OCI-LY1 (cell line): ENCODE measurements at regions not wholly inside any gene's neighbourhood (a gene's known extent, or its start where the extent isn't known, plus 50 kb on each side); places are given as distances from the start of the nearest gene placed in this dataset.

Source experiments
- H2AFZ ChIP-seq: fragments of 200-600 bp; sonication (generic), shearing (Covaris generic); 2 replicates; pipeline ENCODE4 v1.6.0; 2014; ENCODE audit warnings: antibody characterized with exemption, mild to moderate bottlenecking, low read length
- H3F3A ChIP-seq: fragments of 200-600 bp; sonication (generic), shearing (Covaris generic); 2 replicates; pipeline ENCODE4 v1.6.0; 2014; ENCODE audit warnings: mild to moderate bottlenecking, antibody characterized with exemption, low read length, moderate library complexity; ENCODE audit not compliant: insufficient read depth
- H3K27ac ChIP-seq: fragments of 200-600 bp; sonication (generic); 2 replicates; pipeline ENCODE4 v1.5.1; 2014; ENCODE audit warnings: low read length, mixed run types, mild to moderate bottlenecking, low read depth; ENCODE audit not compliant: poor library complexity, severe bottlenecking
- H3K27me3 ChIP-seq: fragments of 200-600 bp; sonication (generic); 2 replicates; pipeline ENCODE4 v1.6.0; 2014; ENCODE audit warnings: antibody characterized with exemption, mild to moderate bottlenecking, low read length, moderate library complexity; ENCODE audit not compliant: insufficient read depth
- H3K36me3 ChIP-seq: fragments of 200-600 bp; sonication (generic); 2 replicates; pipeline ENCODE4 v1.6.1; 2014; ENCODE audit warnings: mild to moderate bottlenecking, antibody characterized with exemption, low read length, moderate library complexity, mixed read lengths; ENCODE audit not compliant: insufficient read depth
- H3K4me1 ChIP-seq: fragments of 200-600 bp; sonication (generic); 2 replicates; pipeline ENCODE4 v1.5.1; 2014; ENCODE audit warnings: mild to moderate bottlenecking, low read length, moderate library complexity; ENCODE audit not compliant: insufficient read depth, severe bottlenecking
- H3K4me2 ChIP-seq: fragments of 200-600 bp; sonication (generic), shearing (Covaris generic); 2 replicates; pipeline ENCODE4 v1.6.1; 2014; ENCODE audit warnings: low read length
- H3K4me3 ChIP-seq: fragments of 200-600 bp; sonication (generic); 2 replicates; pipeline ENCODE4 v1.5.1; 2014; ENCODE audit warnings: low read length, low read depth, mild to moderate bottlenecking, mixed read lengths; ENCODE audit not compliant: poor library complexity, severe bottlenecking
- H3K79me2 ChIP-seq: fragments of 200-600 bp; shearing (Covaris generic); 2 replicates; pipeline ENCODE4 v1.6.1; 2016; ENCODE audit warnings: mixed run types, low read length, mixed read lengths; ENCODE audit not compliant: insufficient read depth
- H3K9ac ChIP-seq: fragments of 200-600 bp; sonication (generic), shearing (Covaris generic); 2 replicates; pipeline ENCODE4 v1.6.1; 2014; ENCODE audit warnings: mild to moderate bottlenecking, low read length, mixed read lengths
- H3K9me2 ChIP-seq: fragments of 200-600 bp; sonication (generic), shearing (Covaris generic); 2 replicates; pipeline ENCODE4 v1.6.1; 2014; ENCODE audit warnings: low read depth, mild to moderate bottlenecking, low read length, mixed read lengths
- H3K9me3 ChIP-seq: fragments of 200-600 bp; shearing (Covaris generic); 2 replicates; pipeline ENCODE4 v1.6.1; 2014; ENCODE audit warnings: low read length, mixed read lengths
- H4K20me1 ChIP-seq: fragments of 200-600 bp; sonication (generic), shearing (Covaris generic); 2 replicates; pipeline ENCODE4 v1.6.0; 2016; ENCODE audit warnings: mild to moderate bottlenecking, low read length; ENCODE audit not compliant: insufficient read depth
- EZH2 ChIP-seq: fragments of 200-600 bp; sonication (generic), shearing (Covaris generic); IDR thresholded peaks from 2 replicates; pipeline ENCODE4 v1.8.0; 2017; ENCODE audit warnings: borderline replicate concordance, mixed run types, mild to moderate bottlenecking, antibody characterized with exemption, low read length, moderate library complexity, mixed read lengths
- TF ChIP-seq, protein P1 (sequence below): fragments of 200-600 bp; sonication (generic), shearing (Covaris generic); IDR thresholded peaks from 2 replicates; pipeline ENCODE4 v1.5.1; 2017; ENCODE audit warnings: mild to moderate bottlenecking, antibody characterized with exemption, low read length, moderate library complexity, mixed read lengths

- H3K4me3 ChIP-seq: no peak overlapping the region
- H4K20me1 ChIP-seq: no peaks in the 10 kb centered on the region
- H3K9me3 ChIP-seq: no peaks in the 10 kb centered on the region
- H3K4me1 ChIP-seq: no peaks in the 10 kb centered on the region
- H3K36me3 ChIP-seq: no peaks in the 10 kb centered on the region
- H2AFZ ChIP-seq: no peak overlapping the region
- no peaks in the 10 kb centered on the region for H3K79me2 ChIP-seq
- H3K9me2 ChIP-seq: no peaks in the 10 kb centered on the region
- H3F3A ChIP-seq: no peaks in the 10 kb centered on the region
- TF ChIP-seq, protein P1, sequence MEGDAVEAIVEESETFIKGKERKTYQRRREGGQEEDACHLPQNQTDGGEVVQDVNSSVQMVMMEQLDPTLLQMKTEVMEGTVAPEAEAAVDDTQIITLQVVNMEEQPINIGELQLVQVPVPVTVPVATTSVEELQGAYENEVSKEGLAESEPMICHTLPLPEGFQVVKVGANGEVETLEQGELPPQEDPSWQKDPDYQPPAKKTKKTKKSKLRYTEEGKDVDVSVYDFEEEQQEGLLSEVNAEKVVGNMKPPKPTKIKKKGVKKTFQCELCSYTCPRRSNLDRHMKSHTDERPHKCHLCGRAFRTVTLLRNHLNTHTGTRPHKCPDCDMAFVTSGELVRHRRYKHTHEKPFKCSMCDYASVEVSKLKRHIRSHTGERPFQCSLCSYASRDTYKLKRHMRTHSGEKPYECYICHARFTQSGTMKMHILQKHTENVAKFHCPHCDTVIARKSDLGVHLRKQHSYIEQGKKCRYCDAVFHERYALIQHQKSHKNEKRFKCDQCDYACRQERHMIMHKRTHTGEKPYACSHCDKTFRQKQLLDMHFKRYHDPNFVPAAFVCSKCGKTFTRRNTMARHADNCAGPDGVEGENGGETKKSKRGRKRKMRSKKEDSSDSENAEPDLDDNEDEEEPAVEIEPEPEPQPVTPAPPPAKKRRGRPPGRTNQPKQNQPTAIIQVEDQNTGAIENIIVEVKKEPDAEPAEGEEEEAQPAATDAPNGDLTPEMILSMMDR: no peak
- TF ChIP-seq EZH2: no peak
- H3K4me2 ChIP-seq: no peak overlapping the region
- H3K27ac ChIP-seq: no peak overlapping the region
- no peaks in the 10 kb centered on the region for H3K27me3 ChIP-seq
- no peak overlapping the region for H3K9ac ChIP-seq
These were observed 728.0 kb downstream of the FSCB start for GRCh38 chr14:43778937-43779639.

DNA sequence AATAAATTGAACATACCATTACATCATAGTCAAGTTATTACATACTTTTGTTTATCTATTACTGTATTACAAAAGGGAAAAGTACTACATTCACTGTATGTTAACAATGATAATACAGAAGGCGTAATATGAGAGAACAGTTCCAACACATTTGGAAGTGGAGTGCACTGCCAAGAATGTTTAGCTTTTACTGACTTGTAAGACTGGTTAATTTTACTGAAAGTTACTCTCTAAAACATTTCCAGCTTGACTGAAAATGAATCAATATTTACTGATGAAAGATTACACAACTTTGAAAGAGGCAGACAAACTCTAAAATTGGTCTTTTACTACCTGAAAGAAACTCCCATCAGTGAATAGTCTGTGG, 728.5 kb downstream of the FSCB start:
- H2AFZ ChIP-seq: no peak overlapping the region
- no peaks in the 10 kb centered on the region for H3K9me2 ChIP-seq
- no peaks in the 10 kb centered on the region for H3K79me2 ChIP-seq
- no peaks in the 10 kb centered on the region for H3K9me3 ChIP-seq
- no peak overlapping the region for H3K9ac ChIP-seq
- H3K4me3 ChIP-seq: no peak overlapping the region
- H4K20me1 ChIP-seq: no peaks in the 10 kb centered on the region
- H3F3A ChIP-seq: no peaks in the 10 kb centered on the region
- H3K36me3 ChIP-seq: no peaks in the 10 kb centered on the region
- H3K27me3 ChIP-seq: no peaks in the 10 kb centered on the region
- H3K4me1 ChIP-seq: no peaks in the 10 kb centered on the region
- TF ChIP-seq, protein P1: no peak
- no peak for TF ChIP-seq EZH2
- H3K27ac ChIP-seq: no peak overlapping the region
- no peak overlapping the region for H3K4me2 ChIP-seq

DNA sequence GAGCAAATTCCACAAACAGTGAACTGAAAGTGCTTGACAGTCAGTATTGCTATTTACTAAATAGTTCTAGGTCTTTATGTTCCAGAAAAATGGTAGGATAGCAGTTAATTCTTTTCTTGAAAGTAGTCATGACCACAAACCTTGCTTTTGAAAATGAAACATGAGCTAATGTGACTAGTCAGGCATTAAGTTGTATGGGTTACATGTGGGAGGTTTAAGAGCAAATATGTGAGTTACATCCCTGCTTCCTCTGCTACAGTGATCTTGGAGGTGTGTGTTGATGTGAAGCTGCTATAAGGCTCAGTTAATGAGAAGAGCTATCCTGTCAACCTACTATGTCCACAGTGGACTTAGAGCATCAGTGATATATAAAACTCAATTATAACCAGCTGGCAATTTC, 741.6 kb downstream of the FSCB start:
- Histone ChIP-seq H3K9ac (no peak overlapping the region), H2AFZ (no peak overlapping the region), H3K36me3 (no peaks in the 10 kb centered on the region), H3K9me2 (no peaks in the 10 kb centered on the region), H3K4me3 (no peak overlapping the region), H4K20me1 (no peaks in the 10 kb centered on the region; the same call in 1 of the 2 replicates), H3K27ac (no peak overlapping the region), H3K4me2 (no peak overlapping the region), H3K79me2 (no peaks in the 10 kb centered on the region), H3K27me3 (no peaks in the 10 kb centered on the region), H3F3A (no peaks in the 10 kb centered on the region), H3K4me1 (no peaks in the 10 kb centered on the region), H3K9me3 (no peaks in the 10 kb centered on the region)
- no peak for TF ChIP-seq EZH2
- TF ChIP-seq, protein P1: no peak
